Right ventricle myocardium superior (tissue), 1 donor: ENCODE measurements at regions not wholly inside any gene's neighbourhood (a gene's known extent, or its start where the extent isn't known, plus 50 kb on each side); places are given as distances from the start of the nearest gene placed in this dataset.

Experiments
- ATAC-seq: fragments of 200-7000 bp; cut with Tn5 transposase; one replicate; pipeline ENCODE4 v1.9.1; 2020; ENCODE audit warnings: mild to moderate bottlenecking; ENCODE audit not compliant: poor library complexity
- DNase-seq: peaks from one replicate; pipeline ENCODE4 v3.0.0-alpha.2; 2020
- intact Hi-C: fragments of 100-400 bp; cut with DNase I; formaldehyde crosslinking; loops from one replicate; pipeline ENCODE4 v1.11.2; 2022
- donor health status: DM: no; HTN: yes; CAD: no; lungs with severe emphysema.

DNA sequence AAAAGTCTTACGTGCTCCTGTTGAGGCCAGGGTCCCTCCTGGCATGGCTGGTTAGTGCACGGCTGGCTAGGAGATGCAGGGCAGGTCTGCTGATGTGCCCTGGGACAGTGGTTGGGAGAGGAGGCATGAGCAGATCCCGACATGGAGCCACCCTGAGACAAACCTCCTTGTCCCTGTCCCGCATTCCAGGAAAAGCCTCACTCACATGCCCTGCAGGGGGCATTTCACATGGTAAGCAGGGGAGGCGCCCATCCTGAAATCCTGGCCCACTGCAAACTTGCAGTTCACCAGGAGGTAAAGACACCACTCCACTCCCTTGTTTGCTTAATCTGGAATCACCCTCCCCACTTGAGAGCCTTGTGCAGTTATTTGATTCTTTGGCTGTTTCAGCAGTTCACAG is 116.7 kb upstream of the SLC24A3 start:
- no peak for ATAC-seq
- intact Hi-C loops, result no loop called here
- no peak for DNase-seq

GRCh38 chr20:19096843-19097242 is 115.6 kb upstream of the SLC24A3 start:
- ATAC-seq, result no peak
- DNase-seq, result no peak
- intact Hi-C loops, result no loop called here

- no peak for DNase-seq
- intact Hi-C loops, result no loop called here
- ATAC-seq, result no peak
Measured at GRCh38 chr20:19098117-19098516, 114.3 kb upstream of the SLC24A3 start.

GRCh38 chr20:19098806-19099578 is 113.5 kb upstream of the SLC24A3 start:
- intact Hi-C loops, result no loop called here
- DNase-seq (no peak), ATAC-seq (no peak)

- intact Hi-C loops, result no loop called here
- DNase-seq (no peak), ATAC-seq (no peak)
Measured at GRCh38 chr20:19099596-19100545, 112.6 kb upstream of the SLC24A3 start.

GRCh38 chr20:19100975-19101374 is 111.5 kb upstream of the SLC24A3 start:
- intact Hi-C loops, result no loop called here
- ATAC-seq (no peak), DNase-seq (no peak)

GRCh38 chr20:19104186-19104585 is 108.3 kb upstream of the SLC24A3 start:
- intact Hi-C loops, result no loop called here
- ATAC-seq (no peak), DNase-seq (no peak)

- DNase-seq (no peak), ATAC-seq (no peak)
- intact Hi-C loops, result no loop called here
Measured at GRCh38 chr20:19108155-19108554, 104.3 kb upstream of the SLC24A3 start.

DNA sequence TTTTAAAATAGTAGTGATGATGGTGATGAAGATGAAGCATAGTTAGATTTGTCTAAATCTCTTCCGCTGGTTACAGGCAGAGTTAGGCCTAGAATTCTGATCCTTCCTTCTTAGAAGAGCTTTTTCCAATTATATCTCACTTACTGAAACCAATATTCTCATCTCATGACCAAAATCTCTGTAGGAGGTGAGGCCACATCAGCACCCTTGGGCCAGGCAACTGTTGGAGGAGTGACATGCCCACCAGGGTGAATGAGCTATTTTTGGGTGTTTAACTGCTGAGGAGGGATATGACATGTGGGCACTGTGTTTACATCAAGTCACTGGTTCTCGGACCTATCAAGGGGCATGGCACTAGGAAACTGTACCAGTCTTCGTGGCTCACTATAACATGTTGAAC is 102.2 kb upstream of the SLC24A3 start:
- intact Hi-C loops, result no loop called here
- ATAC-seq (no peak), DNase-seq (no peak)

GRCh38 chr20:19110881-19111460 is 101.5 kb upstream of the SLC24A3 start:
- intact Hi-C loops, result no loop called here
- DNase-seq (no peak), ATAC-seq (no peak)

DNA sequence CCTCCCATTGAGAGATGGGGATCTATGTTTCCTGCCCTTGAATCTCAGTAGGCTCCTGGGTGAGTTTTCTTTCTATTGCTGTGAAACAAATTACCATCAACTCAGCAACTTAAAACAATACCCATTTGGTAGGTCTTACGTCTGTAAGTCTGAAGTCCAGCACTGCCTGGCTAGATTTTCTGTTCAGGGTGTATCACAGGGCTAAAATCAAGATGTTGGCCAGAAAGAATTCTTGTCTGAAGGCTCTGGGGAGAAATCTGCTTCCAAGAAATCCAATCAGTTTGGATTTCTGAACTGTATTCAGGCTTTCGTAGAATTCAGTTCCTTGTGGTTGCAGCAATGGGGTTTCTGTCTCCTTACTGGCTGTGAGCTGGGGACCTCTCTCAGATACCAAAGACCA is 99.6 kb upstream of the SLC24A3 start:
- intact Hi-C loops, result no loop called here
- no peak for ATAC-seq
- no peak for DNase-seq

- intact Hi-C loops, result no loop called here
- no peak for ATAC-seq
- DNase-seq, result no peak
Measured at GRCh38 chr20:19113343-19113930, 99.0 kb upstream of the SLC24A3 start.

GRCh38 chr20:19114410-19114809 is 98.0 kb upstream of the SLC24A3 start:
- no peak for DNase-seq

GRCh38 chr20:19115581-19115980 is 96.9 kb upstream of the SLC24A3 start:
- no peak for DNase-seq
- ATAC-seq, result no peak
- intact Hi-C loops, result no loop called here

More at GRCh38 chr20:19114410-19114809, 98.0 kb upstream of the SLC24A3 start:
- intact Hi-C loops, result no loop called here
- ATAC-seq, result no peak

DNA sequence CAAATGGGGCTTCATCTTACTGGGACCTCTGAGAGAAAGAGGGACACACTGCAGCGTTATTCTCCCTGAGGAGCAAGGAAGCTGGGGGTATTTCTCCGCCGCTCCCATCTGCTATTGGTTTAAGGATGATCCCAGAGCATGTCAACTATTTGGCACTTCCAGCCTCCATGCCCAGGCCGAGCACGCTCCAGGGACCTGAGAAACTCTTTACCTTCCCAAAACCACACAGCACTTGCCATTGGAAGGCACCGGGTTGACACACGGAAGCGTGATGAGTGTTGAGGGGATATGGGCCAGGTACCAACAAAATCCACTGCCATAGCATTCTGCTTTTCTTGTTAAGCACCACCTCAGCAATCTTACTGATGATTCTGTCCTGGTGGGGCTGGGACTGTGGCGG is 92.4 kb upstream of the SLC24A3 start:
- ATAC-seq (no peak), DNase-seq (no peak)
- intact Hi-C loops, result no loop called here

- intact Hi-C loops, result no loop called here
- no peak for ATAC-seq
- DNase-seq, result no peak
Measured at GRCh38 chr20:19120569-19120968, 91.9 kb upstream of the SLC24A3 start.

- DNase-seq, result no peak
- intact Hi-C loops, result no loop called here
- ATAC-seq, result no peak
Measured at GRCh38 chr20:19121463-19121862, 91.0 kb upstream of the SLC24A3 start.

DNA sequence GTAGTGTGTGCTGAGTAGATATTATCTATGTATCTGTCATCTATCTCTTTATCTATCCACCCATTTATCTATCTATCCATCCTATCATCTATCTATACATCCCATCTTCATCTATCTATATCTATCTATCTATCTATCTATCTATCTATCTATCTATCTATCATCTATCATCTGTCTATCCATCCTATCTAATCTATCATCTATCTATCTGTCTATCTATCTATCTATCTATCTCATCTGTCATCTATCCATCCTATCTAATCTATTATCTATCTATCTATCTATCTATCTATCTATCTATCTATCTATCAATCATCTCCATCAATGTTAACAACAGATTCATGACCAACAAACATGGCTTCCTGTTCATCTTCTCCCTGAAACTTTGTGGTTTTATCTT is 90.5 kb upstream of the SLC24A3 start:
- no peak for DNase-seq
- no peak for ATAC-seq
- intact Hi-C loops, result no loop called here

DNA sequence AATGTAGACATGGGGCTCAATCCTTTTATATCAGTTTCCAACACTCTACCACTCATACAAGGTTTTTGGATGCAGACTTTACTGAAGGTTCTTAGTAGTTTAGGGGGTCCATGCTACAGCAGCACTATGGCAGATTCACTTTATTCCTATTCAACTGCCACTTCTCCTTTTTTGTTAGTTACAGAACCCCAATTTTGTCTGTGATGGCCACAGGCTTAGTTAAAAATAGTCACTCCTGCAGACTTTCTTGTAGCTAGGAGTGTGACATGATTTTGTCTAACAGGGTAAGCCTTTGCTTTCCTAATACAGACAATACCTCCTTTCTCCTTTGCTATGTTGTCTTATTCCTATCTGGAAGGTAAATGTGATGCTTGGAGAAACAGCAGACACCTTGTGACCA is 90.0 kb upstream of the SLC24A3 start:
- intact Hi-C loops, result no loop called here
- DNase-seq, result no peak
- no peak for ATAC-seq
